GM12864 (cell line): ENCODE measurements at regions not wholly inside any gene's neighbourhood (a gene's known extent, or its start where the extent isn't known, plus 50 kb on each side); places are given as distances from the start of the nearest gene placed in this dataset.

Experiments used
- DNase-seq: peaks from one replicate; pipeline ENCODE4 v3.0.0-alpha.2; 2011; ENCODE audit warnings: low read depth
- H3K4me3 ChIP-seq: 2 replicates; pipeline ENCODE4 v1.5.1; 2011; ENCODE audit warnings: mild to moderate bottlenecking, low read depth, low read length, control low read depth
- TF ChIP-seq, protein P1 (sequence below): IDR thresholded peaks from 2 replicates; pipeline ENCODE4 v1.5.1; 2011; ENCODE audit warnings: low read depth, mild to moderate bottlenecking, moderate library complexity, low read length, control low read depth, inconsistent platforms; ENCODE audit errors: missing control alignments

DNA sequence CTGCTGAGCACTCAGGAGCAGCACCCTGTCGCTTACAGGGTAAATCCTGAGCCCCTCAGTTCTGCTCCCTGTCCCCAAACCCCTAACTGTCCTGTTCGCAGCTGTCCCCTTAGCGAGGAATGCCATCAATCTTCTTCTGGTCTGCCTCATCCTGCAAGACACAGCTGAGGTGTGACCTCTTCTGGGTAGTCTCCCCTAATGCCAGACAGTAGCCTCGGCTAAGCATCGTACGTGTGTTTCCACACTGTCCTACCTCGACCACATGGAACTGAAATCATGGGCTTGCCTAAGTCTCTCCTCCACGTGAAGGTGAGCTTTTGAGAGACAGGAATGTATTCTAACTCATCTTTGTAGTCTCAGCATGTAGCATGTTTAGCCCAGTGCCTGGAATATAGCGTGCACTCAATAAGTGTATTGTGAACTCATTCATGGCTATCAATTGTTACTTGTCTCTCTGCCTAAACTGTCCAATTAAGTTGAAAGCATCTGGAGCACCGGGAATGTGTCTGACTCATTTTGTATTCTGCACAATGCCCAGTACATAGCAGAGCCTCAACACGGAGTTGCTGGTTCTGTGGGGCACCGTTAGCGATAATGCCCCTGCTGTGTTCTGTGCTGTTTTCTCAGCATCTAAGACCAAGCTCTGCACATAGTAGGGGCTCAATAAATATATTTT lies 90.2 kb downstream of the HES1 start:
- TF ChIP-seq, protein P1, sequence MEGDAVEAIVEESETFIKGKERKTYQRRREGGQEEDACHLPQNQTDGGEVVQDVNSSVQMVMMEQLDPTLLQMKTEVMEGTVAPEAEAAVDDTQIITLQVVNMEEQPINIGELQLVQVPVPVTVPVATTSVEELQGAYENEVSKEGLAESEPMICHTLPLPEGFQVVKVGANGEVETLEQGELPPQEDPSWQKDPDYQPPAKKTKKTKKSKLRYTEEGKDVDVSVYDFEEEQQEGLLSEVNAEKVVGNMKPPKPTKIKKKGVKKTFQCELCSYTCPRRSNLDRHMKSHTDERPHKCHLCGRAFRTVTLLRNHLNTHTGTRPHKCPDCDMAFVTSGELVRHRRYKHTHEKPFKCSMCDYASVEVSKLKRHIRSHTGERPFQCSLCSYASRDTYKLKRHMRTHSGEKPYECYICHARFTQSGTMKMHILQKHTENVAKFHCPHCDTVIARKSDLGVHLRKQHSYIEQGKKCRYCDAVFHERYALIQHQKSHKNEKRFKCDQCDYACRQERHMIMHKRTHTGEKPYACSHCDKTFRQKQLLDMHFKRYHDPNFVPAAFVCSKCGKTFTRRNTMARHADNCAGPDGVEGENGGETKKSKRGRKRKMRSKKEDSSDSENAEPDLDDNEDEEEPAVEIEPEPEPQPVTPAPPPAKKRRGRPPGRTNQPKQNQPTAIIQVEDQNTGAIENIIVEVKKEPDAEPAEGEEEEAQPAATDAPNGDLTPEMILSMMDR, result no peak
- H3K4me3 ChIP-seq, result no peak overlapping the region
- DNase-seq, result no peak

DNA sequence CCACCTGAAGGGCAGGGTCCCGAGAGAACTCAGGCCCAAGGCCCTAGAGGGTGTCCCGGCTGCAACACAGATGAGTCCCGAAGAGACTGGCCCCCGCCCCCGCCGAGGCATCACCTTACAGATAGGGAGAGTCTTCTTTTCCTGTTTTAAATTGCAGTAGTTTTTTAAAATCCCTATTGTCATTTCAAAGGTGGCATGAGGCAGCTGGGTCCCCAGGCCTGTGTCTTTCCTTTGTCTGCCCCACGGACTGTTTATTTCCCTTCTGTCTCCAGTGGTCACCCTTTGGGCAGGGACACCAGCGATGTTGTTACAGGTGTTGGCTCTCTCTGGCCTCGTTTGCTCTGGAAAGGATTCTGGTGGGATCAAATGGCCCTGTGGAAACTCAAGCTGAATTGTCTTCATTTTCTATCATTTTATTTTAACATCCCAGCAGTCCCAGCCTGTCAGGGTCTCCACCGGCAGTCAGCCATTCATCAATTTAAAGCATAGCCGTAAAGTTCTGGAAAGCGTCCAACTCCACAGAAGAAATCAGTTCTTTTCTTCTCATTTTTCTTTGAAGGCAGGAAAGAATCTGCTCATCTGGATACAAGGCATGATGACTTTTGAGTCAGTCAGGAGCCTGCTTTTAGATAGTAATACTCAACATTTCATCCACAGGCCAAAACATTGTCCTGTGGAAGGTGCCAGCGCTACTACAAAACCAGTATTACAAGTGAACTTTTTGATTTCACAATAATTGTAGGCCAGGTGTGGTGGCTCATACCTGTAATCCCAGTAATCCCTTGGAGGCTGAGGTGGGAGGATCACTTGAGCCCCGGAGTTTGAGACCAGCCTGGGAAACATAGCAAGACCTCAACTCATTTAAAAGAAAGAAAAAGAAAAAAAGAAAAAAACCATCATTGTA lies 96.2 kb downstream of the HES1 start:
- TF ChIP-seq, protein P1, result no peak
- DNase-seq, result no peak
- H3K4me3 ChIP-seq, result no peak overlapping the region

DNA sequence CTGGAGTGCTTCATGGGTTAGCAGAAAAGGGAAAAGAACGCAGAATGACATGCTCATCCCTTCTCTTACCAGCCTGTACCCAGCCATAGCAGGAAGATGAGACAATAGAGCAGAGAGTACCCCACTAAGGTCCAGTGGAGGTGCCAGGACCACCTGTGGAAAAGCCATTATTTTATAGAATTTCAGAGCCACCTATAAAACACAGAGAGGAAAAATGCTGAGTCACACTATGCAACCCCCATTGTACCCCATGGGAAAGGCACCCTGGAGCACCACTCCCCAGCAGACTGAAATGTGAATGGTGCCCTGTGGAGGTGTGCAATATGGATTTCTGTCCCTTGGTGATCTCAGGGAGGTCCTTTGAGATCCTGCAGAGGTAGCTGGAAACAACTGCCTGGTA lies 97.2 kb downstream of the HES1 start:
- no peak overlapping the region for H3K4me3 ChIP-seq
- no peak for DNase-seq
- TF ChIP-seq, protein P1, result no peak

- no peak overlapping the region for H3K4me3 ChIP-seq
- DNase-seq, result no peak
- TF ChIP-seq, protein P1, result no peak
These were observed 99.2 kb downstream of the HES1 start for GRCh38 chr3:194235160-194235559.

- DNase-seq, result no peak
- H3K4me3 ChIP-seq, result no peak overlapping the region
- TF ChIP-seq, protein P1, result no peak
These were observed 101.2 kb downstream of the HES1 start for GRCh38 chr3:194237110-194237509.

- H3K4me3 ChIP-seq, result no peak overlapping the region
- DNase-seq, result no peak
- TF ChIP-seq, protein P1, result no peak
These were observed 104.8 kb downstream of the HES1 start for GRCh38 chr3:194240766-194241165.
